AG09309 (cell line): ENCODE measurements at regions not wholly inside any gene's neighbourhood (a gene's known extent, or its start where the extent isn't known, plus 50 kb on each side); places are given as distances from the start of the nearest gene placed in this dataset.

Experiments used
- DNase-seq: peaks from one replicate; pipeline ENCODE4 v3.0.0-alpha.2; 2010; ENCODE audit warnings: low read depth
- H3K4me3 ChIP-seq: 2 replicates; pipeline ENCODE4 v1.5.1; 2011; ENCODE audit warnings: mild to moderate bottlenecking, low read depth, low read length, moderate library complexity; ENCODE audit not compliant: control insufficient read depth
- TF ChIP-seq, protein P1 (sequence below): IDR thresholded peaks from 2 replicates; pipeline ENCODE4 v1.5.1; 2011; ENCODE audit warnings: mild to moderate bottlenecking, low read depth, low read length, inconsistent platforms; ENCODE audit not compliant: insufficient read depth, control insufficient read depth; ENCODE audit errors: missing control alignments

DNA sequence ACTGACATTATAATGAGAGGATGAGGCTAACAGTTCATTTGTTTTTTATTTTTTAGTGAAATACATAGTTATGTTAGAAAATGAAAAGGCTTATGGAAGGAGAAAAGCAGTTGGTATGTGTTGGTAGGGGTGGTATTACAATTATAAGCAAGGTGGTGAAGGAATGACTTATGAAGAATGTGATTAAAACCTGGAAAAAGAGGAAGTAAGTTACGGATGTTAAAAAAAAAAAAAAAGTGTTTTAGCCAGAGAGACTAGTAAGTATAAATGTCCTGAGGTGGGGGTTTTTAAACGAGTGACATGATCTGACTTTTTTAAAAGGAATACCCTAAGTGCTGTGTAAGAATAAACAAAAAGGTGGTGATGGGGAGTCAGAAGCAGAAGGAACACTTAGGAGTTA lies 206.8 kb downstream of the IL15 start:
- no peak overlapping the region for H3K4me3 ChIP-seq
- no peak for DNase-seq
- TF ChIP-seq, protein P1, sequence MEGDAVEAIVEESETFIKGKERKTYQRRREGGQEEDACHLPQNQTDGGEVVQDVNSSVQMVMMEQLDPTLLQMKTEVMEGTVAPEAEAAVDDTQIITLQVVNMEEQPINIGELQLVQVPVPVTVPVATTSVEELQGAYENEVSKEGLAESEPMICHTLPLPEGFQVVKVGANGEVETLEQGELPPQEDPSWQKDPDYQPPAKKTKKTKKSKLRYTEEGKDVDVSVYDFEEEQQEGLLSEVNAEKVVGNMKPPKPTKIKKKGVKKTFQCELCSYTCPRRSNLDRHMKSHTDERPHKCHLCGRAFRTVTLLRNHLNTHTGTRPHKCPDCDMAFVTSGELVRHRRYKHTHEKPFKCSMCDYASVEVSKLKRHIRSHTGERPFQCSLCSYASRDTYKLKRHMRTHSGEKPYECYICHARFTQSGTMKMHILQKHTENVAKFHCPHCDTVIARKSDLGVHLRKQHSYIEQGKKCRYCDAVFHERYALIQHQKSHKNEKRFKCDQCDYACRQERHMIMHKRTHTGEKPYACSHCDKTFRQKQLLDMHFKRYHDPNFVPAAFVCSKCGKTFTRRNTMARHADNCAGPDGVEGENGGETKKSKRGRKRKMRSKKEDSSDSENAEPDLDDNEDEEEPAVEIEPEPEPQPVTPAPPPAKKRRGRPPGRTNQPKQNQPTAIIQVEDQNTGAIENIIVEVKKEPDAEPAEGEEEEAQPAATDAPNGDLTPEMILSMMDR: no peak

DNA sequence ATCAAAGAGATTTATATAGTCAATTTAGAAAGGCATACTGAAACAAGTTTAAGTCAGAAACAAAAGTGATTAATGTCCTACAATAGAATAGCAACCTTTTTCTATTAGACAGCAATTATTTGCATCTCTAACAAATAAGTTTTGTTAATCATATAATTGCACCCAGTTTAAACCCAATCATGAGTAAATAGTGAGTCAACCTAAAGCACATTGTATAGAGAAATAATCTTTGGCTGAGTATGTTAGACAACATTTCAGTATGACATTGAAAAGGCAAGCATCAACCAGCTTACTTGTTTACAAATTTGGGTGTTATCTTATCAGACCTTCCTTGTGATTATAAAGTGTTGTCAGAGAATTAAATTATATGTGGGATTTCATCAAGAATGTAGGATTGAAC lies 209.5 kb downstream of the IL15 start:
- no peak for DNase-seq
- no peak overlapping the region for H3K4me3 ChIP-seq
- TF ChIP-seq, protein P1: no peak

DNA sequence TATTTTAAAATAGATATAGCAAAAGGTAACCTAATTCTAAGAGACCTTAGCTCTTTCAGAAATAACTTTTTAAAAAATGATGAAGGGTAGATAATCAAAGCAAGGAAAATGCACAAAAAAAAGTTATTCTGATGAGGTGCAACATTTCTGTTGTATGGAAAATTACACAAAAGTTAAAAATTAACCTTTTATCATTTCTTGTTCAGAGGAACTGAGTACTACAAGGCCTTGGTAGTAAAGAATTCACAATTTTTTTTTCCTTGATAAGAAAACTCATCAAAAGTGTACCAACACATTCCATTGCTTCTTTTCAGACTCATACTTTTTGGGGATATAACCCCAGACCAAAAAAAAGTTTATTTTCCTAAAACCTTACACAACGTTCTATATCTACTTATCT lies 213.0 kb downstream of the IL15 start:
- no peak overlapping the region for H3K4me3 ChIP-seq
- TF ChIP-seq, protein P1: no peak
- DNase-seq: no peak

DNA sequence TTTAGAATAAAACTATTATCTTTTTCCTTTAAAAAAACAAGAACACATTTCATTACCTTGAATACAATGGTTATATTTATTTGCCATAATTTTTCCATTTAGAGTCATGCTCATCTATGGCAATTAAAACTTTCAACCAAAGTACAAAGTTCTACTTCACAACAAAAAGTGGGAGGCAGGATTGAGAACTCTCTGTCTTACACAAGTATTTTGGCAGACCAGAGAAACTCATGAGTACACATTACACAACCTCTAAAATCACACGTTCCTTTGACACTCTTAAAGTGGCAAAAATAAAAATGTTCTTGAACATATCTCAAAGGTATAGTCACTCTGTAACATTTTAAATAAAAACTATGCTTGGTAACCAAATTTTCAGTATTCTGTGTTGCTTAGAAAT lies 213.4 kb downstream of the IL15 start:
- TF ChIP-seq, protein P1: no peak
- H3K4me3 ChIP-seq: no peak overlapping the region
- DNase-seq: no peak

DNA sequence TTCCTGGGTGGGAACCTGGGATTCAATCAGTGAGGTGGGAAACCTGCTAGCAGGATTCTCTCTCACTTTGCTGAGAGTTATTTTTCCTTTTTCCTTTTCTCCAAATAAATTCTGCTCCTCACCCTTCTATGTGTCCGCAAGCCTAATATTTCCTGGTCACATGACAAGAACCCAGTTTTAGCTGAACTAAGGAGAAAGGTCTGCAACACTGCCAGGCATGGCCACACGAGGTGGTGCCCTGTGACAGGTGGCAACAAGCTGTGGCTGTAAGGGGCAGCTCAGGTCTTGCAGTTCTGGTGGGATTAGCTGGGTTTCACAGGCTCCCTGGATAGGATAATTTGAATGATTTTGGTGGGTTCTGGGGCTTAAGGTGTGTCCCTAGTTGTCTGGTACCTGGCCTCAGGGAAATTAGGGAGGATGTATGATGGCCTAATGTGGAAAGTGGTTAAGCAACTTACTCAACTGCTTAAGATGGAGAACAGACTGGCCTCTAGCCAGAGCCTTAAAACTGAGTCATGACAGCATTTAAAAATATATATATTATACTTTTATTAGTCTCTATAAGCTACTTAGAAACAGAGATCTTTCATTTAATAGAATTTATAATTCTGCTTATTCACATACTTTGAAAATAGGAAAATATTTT lies 215.0 kb downstream of the IL15 start:
- no peak for DNase-seq
- no peak overlapping the region for H3K4me3 ChIP-seq
- TF ChIP-seq, protein P1: no peak

DNA sequence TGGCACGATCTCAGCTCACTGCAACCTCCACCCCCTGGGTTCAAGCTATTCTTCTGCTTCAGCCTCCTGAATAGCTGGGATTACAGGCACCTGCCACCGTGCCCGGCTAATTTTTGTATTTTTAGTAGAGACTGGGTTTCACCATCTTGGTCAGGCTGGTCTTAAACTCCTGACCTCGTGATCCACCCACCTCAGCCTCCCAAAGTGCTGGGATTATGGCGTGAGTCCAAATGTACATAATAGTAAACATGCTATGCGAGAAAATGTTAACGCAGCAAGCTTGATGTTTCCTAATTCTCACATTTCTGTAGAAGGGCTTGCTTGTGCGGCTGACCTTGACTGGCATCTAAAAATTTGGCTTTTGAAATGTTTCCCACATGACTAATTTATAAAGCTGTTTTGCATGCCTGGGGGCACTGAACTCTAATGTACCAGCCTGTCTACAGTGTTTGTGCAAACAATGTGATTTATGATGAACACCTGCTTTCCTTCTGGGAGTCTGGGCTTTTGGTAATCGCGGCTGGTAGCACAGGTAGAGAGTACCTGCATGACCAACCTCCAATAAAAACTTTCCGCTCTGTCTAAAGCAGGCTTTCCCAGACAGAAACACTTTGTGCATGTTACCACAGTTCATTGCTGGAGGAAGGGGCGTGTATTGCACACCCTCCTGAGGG lies 216.8 kb downstream of the IL15 start:
- TF ChIP-seq, protein P1: no peak
- no peak for DNase-seq
- H3K4me3 ChIP-seq: no peak overlapping the region
